PFSK-1 (cell line): ENCODE measurements at regions not wholly inside any gene's neighbourhood (a gene's known extent, or its start where the extent isn't known, plus 50 kb on each side); places are given as distances from the start of the nearest gene placed in this dataset.

Source experiments
- FOXP2 ChIP-seq: optimal IDR thresholded peaks from 2 replicates; pipeline ENCODE3; 2011; ENCODE audit warnings: borderline replicate concordance, control low read depth, inconsistent platforms; ENCODE audit not compliant: insufficient read depth; ENCODE audit errors: extremely low read length, extremely low read depth
- POLR2AphosphoS5 ChIP-seq: IDR thresholded peaks from 2 replicates; pipeline ENCODE4 v1.6.1; 2012; ENCODE audit warnings: low read depth, mild to moderate bottlenecking, control low read depth, low read length, moderate library complexity
- SIN3A ChIP-seq: IDR thresholded peaks from 2 replicates; pipeline ENCODE4 v1.6.1; 2012; ENCODE audit warnings: mild to moderate bottlenecking, low read length, moderate library complexity, borderline replicate concordance; ENCODE audit not compliant: insufficient read depth
- TAF1 ChIP-seq: IDR thresholded peaks from 2 replicates; pipeline ENCODE4 v1.6.1; 2012; ENCODE audit warnings: low read length, control low read depth, borderline replicate concordance; ENCODE audit not compliant: insufficient read depth
- TF ChIP-seq, protein P1 (sequence below), 2 experiments: IDR thresholded peaks; 2 replicates each; pipeline versions ENCODE4 v1.6.1 to v1.8.0; 2011 to 2012; ENCODE audit warnings: low read depth in 2 of 2, low read length in 2 of 2, control low read depth in 1 of 2, inconsistent platforms in 1 of 2, mild to moderate bottlenecking in 1 of 2, moderate library complexity in 1 of 2; ENCODE audit not compliant: insufficient read depth in 1 of 2

DNA sequence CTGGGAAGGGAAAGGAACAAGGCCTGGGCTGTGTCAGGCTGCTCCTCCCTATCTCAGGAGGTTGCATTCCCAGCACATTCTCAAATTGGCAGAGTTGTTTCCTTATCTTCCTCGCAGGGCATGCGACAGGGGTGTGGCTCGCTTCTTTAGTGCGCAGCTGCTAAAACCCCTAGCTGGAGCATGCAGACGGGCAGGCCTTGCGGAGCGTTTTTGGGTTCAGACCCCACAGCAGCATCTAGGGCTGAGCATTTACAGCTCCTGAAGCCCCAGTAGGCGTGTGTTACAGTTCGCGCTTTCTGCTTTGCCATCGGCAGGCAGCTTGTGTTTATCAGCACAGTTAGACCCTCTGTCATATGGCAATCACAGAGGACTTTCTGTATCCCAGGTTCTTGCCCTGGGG, 392.4 kb downstream of the TECRL start:
- TF ChIP-seq POLR2AphosphoS5 (no peak), FOXP2 (no peak), TAF1 (no peak), SIN3A (no peak)
- TF ChIP-seq, protein P1, sequence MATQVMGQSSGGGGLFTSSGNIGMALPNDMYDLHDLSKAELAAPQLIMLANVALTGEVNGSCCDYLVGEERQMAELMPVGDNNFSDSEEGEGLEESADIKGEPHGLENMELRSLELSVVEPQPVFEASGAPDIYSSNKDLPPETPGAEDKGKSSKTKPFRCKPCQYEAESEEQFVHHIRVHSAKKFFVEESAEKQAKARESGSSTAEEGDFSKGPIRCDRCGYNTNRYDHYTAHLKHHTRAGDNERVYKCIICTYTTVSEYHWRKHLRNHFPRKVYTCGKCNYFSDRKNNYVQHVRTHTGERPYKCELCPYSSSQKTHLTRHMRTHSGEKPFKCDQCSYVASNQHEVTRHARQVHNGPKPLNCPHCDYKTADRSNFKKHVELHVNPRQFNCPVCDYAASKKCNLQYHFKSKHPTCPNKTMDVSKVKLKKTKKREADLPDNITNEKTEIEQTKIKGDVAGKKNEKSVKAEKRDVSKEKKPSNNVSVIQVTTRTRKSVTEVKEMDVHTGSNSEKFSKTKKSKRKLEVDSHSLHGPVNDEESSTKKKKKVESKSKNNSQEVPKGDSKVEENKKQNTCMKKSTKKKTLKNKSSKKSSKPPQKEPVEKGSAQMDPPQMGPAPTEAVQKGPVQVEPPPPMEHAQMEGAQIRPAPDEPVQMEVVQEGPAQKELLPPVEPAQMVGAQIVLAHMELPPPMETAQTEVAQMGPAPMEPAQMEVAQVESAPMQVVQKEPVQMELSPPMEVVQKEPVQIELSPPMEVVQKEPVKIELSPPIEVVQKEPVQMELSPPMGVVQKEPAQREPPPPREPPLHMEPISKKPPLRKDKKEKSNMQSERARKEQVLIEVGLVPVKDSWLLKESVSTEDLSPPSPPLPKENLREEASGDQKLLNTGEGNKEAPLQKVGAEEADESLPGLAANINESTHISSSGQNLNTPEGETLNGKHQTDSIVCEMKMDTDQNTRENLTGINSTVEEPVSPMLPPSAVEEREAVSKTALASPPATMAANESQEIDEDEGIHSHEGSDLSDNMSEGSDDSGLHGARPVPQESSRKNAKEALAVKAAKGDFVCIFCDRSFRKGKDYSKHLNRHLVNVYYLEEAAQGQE (IDR thresholded peaks at IDR 0.05; ENCODE audit: insufficient read depth in 1 of 2, low read depth in 2 of 2, low read length in 2 of 2): no peak

DNA sequence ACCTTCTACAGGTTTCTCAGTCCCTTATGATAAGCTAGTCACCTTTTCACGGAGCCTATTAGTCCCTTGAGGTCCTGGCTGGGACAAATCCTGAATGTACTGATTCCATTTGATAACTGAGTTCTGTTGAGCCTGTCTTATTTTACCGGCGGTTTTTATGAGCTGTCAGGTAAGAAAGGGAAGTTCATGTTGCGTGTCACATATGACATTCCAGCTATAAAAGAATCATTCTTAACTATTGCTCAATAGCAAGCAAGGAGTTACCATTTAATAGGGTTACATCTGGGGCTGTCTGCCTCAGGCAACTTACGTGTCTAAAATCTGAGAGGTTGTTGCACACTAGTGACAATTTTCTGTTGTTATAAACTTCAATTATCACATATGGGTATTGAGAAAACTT, 394.6 kb downstream of the TECRL start:
- TF ChIP-seq, protein P1 (IDR thresholded peaks at IDR 0.05; ENCODE audit: insufficient read depth in 1 of 2, low read depth in 2 of 2, low read length in 2 of 2): no peak
- TF ChIP-seq SIN3A (no peak), POLR2AphosphoS5 (no peak), TAF1 (no peak), FOXP2 (no peak)

DNA sequence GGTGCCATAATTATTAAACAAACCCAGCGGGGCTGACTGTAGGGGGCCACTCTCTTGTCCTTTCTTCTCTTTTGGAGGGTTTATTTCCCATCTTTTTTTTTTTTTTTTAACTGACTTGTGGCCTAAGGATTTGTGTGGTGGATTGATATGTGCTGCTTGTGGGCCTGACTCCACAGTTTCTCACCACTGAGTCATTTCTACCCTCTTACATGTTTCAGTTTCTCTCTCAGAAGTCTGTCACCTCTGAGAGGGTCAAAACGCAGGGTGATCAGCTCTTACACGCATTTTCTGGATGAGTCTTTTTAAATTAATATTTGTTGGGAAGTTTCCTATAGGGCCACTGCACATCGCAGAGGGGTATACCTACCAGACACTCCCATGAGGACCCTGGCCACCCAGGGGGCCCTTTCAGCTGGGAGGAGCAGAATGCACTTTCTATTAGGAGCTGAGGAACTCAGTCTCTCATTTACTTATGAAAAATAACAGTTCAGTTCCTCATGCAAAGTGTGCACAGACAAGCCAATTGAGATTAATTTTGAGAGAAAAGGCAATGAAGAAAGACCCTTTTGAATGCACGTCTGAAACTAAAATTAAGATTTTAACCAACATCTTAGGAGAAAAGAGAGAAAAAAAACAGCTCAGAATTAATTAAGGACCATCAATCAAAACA, 407.9 kb downstream of the TECRL start:
- TF ChIP-seq, protein P1 (IDR thresholded peaks at IDR 0.05; ENCODE audit: insufficient read depth in 1 of 2, low read depth in 2 of 2, low read length in 2 of 2): no peak
- TF ChIP-seq SIN3A (no peak), POLR2AphosphoS5 (no peak), TAF1 (no peak), FOXP2 (no peak)

DNA sequence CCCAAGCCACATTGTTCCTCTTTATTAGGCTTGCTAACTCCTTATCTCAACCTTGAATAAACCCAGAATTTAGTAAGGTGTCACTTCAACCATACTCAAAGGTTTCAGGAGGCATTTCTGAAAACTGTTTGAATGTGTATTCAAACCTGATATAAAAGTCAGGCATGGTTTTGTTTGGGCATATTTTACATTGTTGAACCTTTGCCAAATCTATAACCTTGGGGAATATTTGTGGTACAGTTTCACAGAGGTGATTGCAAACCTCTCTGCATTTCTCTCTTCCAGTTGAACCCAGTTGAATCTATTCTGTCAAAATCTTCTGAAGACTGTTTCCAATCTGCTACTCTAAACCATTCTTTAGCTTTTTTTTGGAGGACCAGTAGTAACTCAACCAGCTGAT, 409.0 kb downstream of the TECRL start:
- TF ChIP-seq TAF1 (no peak), POLR2AphosphoS5 (no peak), SIN3A (no peak), FOXP2 (no peak)
- TF ChIP-seq, protein P1 (IDR thresholded peaks at IDR 0.05; ENCODE audit: insufficient read depth in 1 of 2, low read depth in 2 of 2, low read length in 2 of 2): no peak

DNA sequence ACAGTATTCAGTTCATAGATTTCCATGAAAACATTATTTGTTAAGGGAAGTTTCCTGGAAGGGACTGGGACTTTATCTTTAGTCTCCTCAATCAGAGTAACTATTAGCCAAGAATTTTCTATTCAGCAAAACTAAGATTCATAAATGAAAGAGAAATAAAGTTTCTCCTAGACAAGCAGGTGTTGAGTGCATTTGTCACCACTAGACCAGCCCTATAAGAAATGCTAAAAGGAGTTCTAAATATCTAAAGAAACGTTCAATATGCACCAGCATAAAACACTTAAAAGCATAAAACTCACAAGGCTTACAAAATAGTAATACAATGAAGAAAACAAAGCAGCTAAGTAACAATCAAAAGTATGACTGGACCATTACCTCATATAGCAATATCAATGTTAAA, 423.0 kb downstream of the TECRL start:
- TF ChIP-seq, protein P1 (IDR thresholded peaks at IDR 0.05; ENCODE audit: insufficient read depth in 1 of 2, low read depth in 2 of 2, low read length in 2 of 2): no peak
- TF ChIP-seq POLR2AphosphoS5 (no peak), FOXP2 (no peak), SIN3A (no peak)
